HG03139 (cell line): ENCODE measurements at regions not wholly inside any gene's neighbourhood (a gene's known extent, or its start where the extent isn't known, plus 50 kb on each side); places are given as distances from the start of the nearest gene placed in this dataset.

Experiments
- ATAC-seq: cut with Tn5 transposase; IDR thresholded peaks from one replicate; pipeline ENCODE4 v1.9.1; 2021; ENCODE audit not compliant: unreplicated experiment

GRCh38 chr12:67929384-67929772 is 59.9 kb upstream of the IFNG-AS1 start:
- ATAC-seq: no peak

GRCh38 chr12:67937822-67938221 is 51.4 kb upstream of the IFNG-AS1 start:
- ATAC-seq: no peak
